Astrocyte of the hippocampus (primary cell): ENCODE measurements at regions not wholly inside any gene's neighbourhood (a gene's known extent, or its start where the extent isn't known, plus 50 kb on each side); places are given as distances from the start of the nearest gene placed in this dataset.
"Not testable (repeated sequence)": the region's sequence is repeated elsewhere in the genome, so short reads cannot be mapped to it uniquely, and the experiment has no call there.

Experiments used
- DNase-seq: peaks from one replicate; pipeline ENCODE4 v3.0.0; 2011; ENCODE audit warnings: low read depth, low spot score

DNA sequence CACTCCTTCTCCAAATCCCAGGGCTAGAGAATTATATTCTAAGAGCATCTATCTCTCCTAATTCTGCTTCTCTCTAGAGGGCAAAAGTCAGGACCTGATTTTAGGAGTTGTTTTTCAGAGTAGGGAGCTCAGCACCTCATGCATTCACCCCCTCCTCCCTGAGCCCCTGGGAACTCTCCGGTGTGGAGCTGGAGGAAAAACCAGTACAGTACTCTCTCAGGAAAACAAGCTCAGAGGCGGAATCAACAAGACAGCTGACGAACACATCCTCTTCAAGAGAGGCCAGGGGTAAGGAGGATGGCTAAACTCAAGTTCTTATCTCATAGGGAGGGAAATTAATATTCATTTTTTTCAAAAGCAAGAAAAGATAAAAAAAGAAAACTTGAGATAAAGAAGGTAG is 120.1 kb upstream of the CDYL start:
- no peak for DNase-seq

DNA sequence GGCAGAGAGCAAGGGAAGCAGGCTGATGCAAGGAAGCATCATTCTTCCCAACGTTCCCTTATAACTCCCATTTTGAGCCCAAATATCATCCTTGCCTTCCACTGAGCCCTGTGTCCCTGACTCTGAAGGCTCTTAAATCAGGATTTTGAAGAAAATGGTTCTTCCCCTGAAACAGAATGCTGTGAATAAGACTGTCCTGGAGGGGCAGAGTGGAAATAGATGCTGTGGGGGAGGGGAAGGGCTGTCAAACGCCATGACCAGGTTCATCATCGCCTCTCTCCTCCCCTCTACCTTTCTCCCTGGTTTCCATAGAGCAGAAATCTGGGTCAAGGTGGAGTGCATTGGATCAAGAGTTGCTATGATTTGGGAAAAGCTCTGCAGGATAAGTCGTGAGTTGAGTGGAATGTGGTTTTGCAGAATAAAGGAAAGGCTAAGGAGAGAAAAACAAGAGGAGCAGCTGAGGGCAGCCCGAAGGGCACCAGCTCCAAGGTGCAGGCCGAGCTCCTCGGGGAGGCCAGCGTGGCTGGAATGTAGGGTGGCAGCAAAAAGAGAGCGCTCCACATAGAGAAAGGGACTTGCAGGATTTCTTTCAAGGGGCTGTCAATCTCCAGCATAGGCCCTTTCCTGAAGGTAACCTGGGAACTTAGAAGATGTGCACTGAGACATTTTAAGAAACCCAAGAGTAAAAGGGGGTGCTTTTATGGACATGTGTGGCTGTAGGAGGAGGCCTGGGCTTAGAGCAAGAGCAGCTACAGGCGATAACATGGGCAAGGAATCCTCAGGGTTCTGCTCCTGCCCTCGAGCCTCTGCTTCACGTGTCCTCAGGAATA is 120.8 kb upstream of the CDYL start:
- no peak for DNase-seq

DNA sequence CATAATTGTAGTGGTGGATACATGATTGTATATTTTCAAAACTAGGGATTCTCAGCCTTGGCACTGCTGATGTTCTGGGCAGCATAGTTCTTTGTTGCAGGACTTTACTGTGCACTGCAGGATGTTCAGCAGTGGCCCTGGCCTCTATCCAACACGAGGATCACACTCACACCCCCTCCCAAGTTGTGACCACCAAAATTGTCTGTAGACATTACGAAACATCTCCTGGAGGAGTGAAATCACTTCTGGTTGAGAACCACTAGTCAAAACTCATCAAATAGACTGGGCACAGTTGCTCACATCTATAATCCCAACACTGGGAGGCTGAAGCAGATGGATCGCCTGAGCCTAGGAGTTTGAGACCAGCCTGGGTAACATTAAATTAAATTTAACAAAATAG is 123.1 kb upstream of the CDYL start:
- DNase-seq: no peak

DNA sequence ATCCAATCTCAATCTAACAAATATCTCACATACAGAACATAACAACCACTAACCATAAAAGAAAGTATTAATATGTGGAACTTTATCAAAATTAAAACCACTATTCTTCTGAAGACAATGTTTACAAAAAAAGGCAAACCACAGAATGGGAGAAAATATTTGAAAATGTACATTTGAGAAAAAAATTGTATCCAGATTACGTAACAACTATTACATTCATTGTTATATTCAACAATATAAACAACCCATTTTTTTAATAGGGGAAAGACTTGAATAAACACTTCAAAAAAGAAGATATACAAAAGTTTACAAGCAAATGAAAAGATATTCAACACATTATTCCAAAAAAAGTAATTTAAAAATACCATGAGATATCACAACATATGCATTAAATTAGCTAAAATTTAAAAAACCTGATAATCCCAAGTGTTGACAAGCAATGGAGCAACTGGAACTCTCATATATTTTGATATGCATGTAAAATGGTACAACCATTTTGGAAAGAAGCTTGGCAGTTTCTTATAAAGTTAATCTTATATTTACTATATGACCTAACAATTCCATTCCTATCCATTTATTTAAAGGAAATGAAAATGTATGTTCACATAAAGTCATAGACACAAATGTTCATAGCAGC is 124.3 kb upstream of the CDYL start:
- DNase-seq: no peak

DNA sequence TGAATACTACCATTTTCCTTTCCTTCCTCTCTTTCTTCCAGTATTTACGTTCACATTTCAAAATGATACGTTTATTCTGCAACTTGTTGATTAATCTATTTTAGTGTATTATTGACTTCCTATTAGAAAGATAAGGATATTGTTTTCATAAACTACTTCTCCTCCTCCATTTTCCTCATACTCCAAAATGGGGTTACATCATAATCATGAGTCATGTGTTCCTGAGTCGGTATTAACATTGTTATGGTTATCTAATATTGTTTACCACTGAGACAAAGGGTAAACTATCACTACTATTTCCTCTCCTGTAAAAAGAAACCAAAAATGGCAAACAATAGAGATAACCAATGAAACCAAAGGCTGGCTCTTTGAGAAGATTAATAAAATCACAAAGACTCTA is 126.5 kb upstream of the CDYL start:
- DNase-seq: no peak

DNA sequence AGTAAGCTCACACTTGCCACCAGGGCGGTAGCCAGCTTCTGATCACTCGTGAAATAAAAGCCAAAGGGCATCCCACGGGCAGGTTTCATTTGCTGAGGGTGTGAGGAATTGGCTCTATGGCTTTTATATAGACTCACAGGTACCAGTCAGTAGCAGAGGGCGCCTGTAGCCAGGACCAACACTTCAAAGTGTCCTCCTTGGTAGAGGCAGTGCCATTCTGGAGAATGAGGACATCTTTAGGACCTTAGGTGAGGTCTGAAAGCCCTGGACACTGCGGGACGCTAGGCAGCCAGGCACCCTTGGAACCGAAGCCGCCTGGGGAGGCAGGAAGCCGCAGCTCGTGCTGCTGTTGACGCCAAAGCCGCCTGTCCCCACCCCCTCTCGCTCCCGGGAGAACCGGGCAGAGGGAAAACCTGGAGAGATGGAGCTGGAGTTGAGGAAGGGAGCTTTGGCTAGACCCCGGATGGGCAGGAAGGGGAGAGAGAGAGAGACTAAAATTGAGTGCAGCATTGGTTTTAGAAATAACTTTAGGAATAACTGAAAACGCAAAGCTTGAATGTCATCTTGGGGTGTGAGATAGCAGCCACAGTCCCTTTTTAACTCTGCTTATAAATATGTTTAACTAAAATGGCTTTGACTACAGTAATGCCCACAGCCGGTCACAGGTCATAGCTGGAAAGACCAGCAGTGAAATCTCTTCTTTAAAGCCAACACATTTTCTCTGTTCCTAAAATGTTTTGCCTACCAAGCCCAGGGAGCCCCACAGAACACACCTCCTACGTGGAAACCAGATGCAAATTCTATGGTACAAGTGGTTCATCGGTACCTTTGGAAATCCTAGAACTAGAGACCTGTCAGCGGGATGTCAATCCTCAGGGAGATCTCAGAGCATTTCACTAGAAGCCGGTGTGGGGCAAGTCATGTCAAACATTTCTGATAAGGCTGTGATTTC is 128.5 kb upstream of the CDYL start:
- DNase-seq: peak; percentile 90

DNA sequence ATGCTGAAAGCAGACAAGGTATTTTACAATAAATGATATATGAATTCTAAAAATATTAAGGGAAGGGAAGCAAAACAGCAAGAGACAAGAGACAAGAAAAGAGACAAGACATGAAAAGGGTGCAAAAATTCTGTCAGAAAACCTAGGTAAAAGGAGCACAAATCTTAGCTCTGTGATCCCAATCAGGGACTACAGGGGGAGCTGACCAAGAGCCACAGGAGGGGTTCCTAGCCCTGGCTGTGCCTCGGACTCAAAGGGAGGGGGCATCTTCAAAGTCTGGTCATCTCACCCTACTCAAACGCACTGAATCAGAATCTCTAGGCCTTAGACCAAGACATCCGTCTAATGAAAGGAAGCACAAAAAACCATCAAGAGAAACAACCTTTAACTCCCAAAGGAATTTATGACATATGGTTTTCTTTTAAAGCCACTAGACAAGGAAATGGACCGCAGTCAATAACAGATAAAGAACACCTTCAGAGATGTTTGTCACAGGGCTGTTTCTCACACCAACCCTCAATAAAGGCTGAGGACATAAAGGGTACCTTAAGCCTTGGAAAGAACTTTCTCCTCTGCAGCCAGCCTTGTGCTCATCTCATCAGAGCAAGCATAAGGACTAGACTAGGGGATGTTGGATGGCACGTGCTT is 130.4 kb upstream of the CDYL start:
- no peak for DNase-seq

DNA sequence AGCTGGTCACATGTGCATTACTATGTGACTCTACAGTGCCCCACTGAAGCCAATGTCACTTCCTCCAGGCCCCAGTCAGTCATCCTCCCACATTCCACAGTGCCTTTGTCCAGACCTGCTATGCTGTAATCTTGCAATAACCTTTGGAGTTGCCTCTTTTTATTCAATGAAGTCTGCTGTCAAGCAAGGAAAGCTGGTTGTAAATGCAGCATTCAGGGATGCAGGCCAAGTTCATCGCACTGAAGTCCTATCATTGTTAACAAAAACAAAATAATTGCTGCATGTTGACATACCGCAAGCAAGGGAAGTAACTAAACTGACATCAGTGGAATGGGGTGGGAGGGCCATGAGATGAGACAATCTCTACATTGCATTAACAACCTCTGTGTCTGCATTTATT is 131.2 kb upstream of the CDYL start:
- DNase-seq: no peak

DNA sequence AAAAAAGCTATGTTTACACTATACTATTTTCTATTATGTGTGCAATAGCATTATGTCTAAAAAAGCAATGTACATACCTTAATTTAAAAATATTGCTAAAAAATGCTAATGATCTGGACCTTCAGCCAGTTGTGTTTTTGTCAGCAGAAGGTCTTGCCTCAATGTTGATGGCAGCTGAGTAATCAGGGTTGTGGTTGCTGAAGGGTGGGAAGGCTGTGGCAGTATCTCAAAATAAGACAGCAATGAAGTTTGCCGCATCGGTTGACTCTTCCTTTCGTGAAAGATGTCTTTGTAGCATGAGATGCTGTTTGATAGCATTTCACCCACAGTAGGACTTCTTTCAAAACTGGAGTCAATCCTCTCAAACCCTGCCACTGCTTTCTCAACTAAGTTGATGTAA is 134.7 kb upstream of the CDYL start:
- no peak for DNase-seq

DNA sequence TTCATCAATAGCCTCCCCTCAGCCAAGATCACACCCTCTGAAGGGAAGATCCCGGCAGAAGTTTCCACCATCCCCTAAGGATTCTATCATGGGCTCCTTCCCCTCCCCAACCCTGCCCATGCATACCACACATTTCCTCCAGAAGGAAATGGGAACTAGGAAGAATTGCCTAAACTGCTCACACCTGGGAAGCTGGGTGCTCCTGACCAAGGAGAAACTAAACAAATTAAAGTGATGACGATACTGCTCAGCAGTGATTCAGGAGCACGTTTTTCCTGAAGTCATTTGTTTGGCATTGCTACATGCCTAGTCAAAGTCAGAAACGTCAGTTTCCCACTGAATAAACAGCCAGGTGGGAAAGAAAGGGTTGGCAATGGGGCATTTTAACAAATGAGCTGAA is 136.1 kb upstream of the CDYL start:
- DNase-seq: no peak

DNA sequence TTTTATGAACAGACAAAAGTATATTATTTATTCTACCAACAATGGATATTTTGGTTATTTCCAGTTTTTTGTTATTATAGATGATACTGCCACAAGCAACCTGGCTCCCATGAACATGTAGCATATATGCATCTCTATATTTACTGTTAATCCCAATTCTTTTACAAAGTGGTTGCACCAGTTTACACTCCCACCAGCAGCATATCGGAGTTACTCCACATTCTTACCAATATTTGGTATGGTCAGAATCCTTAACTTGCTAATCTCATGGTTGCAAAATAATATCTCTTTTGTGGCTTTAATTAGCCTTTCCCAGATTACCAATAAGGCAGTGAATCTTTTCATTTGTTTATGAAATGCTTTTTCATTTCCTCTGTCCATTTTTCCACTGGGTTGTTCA is 137.6 kb upstream of the CDYL start:
- DNase-seq: no peak

DNA sequence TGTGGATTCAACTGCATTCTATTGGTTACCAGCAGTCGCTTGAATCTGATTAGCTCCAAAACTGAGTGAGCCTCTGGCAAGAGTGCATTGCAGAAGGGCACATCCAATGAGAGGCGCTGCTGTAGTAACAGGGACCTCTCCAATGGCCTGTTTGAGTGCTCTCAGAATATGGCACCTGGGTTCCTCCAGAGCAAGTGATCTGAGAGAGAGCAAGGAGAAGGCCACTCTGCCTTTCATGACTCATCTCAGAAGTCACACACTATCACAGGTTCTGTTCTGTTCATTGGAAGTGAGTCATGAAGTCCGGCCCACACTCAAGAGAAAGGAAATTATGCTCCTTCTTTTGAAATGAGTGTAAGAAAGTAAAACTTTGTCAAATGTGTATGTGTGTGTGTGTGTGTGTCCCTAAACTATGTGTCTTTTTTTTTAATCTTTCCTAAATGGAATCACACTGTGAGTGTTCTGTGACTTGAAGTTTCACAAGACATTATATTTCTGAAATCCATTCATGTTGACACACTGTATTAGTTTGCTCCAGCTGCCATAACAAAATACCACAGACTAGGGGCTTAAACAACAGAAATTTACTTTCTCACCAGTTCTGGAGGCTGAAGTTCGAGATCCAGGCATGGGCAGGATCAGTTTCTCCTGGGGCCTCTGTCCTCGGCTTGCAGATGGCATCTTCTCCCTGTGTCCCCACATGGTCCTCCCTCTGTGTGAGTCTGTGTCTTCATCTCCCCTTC is 138.3 kb upstream of the CDYL start:
- peak; percentile 43 for DNase-seq

DNA sequence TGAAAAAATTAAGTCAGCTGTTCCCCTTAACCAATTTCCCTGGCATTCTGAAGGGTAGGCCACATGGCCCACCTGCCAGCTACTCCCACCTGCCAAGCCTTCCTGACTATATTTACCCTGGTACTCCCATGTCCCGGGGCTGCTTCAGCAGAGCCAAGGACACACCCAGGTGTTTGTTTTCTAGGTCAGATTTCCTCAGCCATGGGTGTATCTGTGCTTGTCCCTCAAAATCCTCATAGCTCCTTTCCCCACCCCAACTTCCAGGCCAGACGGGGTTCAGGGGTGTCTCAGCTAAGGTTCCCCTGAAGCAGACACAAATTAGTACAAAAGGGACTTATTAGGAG is 139.4 kb upstream of the CDYL start:
- DNase-seq: no peak

DNA sequence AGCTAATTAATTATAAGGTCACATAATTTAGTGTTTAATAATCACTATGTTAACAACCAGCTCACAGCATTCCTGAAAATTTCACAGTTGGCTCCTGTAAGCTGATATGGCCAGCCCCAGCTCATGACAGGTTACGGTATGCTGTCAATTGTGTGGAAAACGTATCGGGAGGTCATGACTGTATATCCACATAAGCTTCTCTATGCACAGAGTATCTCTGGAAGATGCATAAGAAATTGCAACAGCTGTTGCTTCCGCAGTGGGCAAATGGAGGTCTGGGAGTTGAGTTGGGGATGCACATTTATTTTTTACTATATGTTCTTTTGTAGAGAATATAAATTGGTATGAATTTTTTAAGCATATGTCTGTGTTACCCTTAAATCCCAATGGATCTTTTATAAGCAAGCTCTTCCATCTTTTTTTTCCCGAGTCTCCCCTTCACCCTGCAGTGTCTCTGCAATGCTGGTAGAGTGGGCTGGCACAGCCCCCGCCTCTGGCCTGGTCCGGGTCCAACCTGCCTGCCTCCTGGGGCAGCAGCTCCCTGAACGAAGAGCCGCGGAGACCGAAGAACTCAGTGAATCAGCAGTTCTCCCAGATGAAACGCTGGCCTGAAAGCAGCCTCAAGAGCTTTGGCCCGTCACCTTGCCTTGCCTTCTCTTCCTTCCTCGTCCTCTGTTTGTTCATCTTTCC is 139.9 kb upstream of the CDYL start:
- no peak for DNase-seq

DNA sequence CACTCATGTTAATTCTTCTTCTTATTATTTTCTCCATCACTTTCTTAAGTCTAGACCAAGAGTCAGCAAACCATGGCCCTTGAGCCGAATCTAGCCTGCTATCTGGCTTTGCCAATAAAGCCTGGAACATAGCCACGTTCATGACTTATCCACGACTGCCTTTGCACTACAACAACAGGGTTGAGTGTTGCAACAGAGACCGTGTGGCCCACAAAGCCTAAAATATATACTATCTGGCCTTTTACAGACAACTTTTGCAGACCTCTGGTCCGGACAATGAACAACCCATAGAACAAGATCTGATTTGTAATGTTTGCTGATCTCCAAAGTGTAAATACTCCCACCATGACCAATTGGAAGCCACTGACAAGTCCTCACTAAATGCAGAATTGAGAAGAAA is 140.5 kb upstream of the CDYL start:
- no peak for DNase-seq

DNA sequence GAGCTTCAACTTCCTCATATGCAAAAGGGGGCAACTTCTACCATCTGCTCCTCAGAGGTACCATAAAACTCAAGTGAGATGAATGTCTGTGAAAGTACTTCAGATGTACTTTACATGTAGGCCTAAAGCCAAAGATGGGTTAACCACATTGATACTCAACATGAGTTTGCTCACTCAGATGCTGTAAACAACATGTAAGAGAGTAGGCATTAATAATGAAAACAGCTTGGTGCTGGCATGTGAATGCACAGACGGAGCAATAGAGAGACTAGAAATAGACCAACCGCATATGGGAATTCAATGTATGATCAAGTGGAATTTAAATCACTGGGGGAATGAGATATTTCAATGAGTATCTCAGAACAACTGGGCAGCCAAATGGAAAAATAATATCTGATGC is 143.8 kb upstream of the CDYL start:
- no peak for DNase-seq

DNA sequence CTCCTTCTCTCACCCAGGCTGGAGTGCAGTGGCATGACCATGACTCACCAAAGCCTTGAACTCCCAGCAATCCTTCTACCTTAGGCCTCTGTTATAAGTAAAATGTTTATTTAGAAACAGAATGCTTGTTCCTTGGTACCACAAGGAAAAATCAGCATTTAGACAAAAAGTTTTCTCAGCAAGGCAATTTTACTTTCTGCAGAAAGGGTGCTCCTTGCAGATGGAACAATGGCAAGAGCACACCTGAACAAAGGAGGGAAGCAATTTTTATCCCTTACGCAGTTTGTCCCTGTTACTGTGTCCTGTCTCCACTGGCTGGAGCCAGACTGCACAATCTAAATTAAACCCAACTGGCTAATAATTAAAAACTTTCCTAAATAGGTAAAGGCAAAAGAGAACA is 146.4 kb upstream of the CDYL start:
- not testable (repeated sequence) for DNase-seq

DNA sequence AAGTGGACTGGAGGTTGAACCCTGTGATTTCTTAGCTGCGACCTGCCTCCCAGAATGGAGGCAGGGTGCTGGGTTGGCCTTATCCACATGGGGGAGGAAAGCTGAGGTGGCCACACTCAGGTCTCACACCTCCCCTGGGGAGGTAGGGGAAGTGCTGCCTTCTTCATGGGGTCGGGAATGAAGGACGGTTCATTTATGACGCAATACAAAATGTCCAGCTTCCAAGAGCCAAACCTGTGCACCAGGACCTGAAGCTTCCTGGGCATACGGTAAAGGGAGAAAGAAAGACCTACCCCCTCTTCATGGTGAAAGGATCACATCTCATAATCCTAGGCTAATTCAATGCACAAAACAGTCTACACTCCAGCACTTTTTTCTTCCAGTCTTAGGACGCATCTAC is 150.6 kb upstream of the CDYL start:
- DNase-seq: no peak

DNA sequence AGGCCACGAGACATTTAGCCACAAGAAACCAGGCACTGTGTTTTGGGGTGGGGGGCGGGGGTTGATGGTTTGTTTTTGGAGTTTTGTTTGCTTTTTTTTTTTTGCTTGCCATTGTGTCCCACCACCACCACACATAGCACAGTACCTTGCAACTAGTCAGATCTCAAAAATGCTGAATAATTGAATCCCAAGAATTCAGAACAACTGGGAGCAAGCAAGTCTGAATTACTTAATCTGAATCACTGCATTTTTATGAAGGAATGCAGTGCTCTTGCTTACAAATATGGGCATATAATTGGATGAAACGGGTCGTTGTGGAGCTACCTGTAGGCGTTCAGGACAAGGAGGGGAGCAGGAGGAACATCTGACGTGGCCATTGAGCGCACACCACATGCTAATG is 151.5 kb upstream of the CDYL start:
- DNase-seq: peak; percentile 63

DNA sequence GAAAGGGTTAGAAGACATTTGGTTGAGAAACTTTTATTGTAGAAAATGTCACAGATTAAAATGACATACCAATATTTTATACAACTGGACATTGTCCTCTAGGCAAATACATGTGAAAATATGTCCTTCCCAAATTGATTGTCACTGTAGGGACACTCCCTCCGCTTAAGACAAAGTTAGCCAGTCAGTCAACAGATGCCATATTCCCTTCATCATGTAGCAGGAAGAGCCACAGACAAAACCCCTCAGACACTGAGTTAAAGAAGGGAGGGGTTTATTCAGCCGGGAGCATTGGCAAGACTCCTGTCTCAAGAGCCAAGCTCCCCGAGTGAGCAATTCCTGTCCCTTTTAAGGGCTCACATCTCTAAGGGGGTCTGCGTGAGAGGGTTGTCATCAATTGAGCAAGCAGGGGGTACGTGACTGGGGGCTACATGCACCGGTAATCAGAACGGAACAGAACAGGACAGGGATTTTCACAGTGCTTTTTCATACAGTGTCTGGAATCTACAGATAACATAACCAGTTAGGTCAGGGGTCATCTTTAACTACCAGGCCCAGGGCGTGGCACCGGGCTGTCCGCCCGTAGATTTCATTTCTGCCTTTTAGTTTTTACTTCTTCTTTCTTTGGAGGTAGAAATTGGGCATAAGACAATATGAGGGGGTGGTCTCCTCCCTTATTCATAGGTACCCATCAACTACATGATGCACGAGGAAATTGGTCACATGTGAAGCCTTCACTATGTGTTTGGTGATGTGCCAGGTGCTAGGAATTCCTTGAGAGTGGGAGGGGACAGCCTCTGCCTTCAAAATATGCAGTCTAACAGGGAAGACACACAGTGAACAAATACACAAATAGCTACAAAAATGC is 155.7 kb upstream of the CDYL start:
- DNase-seq: no peak
